T-cell (primary cell): ENCODE measurements at regions not wholly inside any gene's neighbourhood (a gene's known extent, or its start where the extent isn't known, plus 50 kb on each side); places are given as distances from the start of the nearest gene placed in this dataset.
"Not testable (repeated sequence)": the region's sequence is repeated elsewhere in the genome, so short reads cannot be mapped to it uniquely, and the experiment has no call there.

Experiments used
- ATAC-seq, 4 experiments: fragments of 200-7000 bp in 3 of 4; fragments of 150-1000 bp in 1 of 4; cut with Tn5 transposase; replicated peaks in 1 of 4; 1 replicate in 3 of 4; 2 replicates in 1 of 4; pipeline ENCODE4 v1.10.0; 2021; ENCODE audit warnings: moderate library complexity in 3 of 4, mild to moderate bottlenecking in 2 of 4, moderate number of reproducible peaks in 1 of 4
- CTCF ChIA-PET, 2 donors: fragments of 300-600 bp; sonication (Branson Sonifier 250); formaldehyde crosslinking; loops; one replicate each; lab custom pipeline; 2022; ENCODE audit warnings: antibody characterized with exemption in 2 of 2; lab: Charles Lee
- POLR2A ChIA-PET, 2 donors: fragments of 300-600 bp; sonication (Branson Sonifier 250); formaldehyde crosslinking; loops; one replicate each; lab custom pipeline; 2022; ENCODE audit warnings: antibody characterized with exemption in 2 of 2; lab: Charles Lee
- DNase-seq, 35 experiments: peaks; one replicate each; pipeline versions ENCODE4 v3.0.0 to v3.0.0-alpha.2; 2013 to 2023
- H3K27ac ChIP-seq: one replicate; pipeline ENCODE4 v1.5.1; 2013; ENCODE audit warnings: low read length
- H3K27me3 ChIP-seq, 2 experiments: replicated peaks in 1 of 2; 1 replicate in 1 of 2; 2 replicates in 1 of 2; pipeline versions ENCODE4 v1.6.1 to v1.7.0; 2013; ENCODE audit warnings: low read length in 1 of 2, mixed read lengths in 1 of 2; ENCODE audit not compliant: control insufficient read depth in 2 of 2, insufficient read depth in 2 of 2; ENCODE audit errors: extremely low read depth in 1 of 2
- H3K36me3 ChIP-seq, 2 donors: 1 replicate in 1 of 2; 2 replicates in 1 of 2; pipeline versions ENCODE4 v1.6.1 to v1.7.0; 2013; ENCODE audit warnings: low read length in 1 of 2; ENCODE audit not compliant: control insufficient read depth in 2 of 2, insufficient read depth in 1 of 2; ENCODE audit errors: extremely low read depth in 1 of 2
- H3K4me1 ChIP-seq, 2 experiments: 1 replicate in 1 of 2; 2 replicates in 1 of 2; pipeline versions ENCODE4 v1.6.1 to v1.7.0; 2013; ENCODE audit warnings: low read length in 2 of 2, mixed read lengths in 1 of 2; ENCODE audit not compliant: insufficient read depth in 2 of 2, control insufficient read depth in 1 of 2; ENCODE audit errors: extremely low read depth in 1 of 2
- H3K4me3 ChIP-seq, 2 donors: 1 replicate in 1 of 2; 2 replicates in 1 of 2; pipeline versions ENCODE4 v1.5.1 to v1.7.0; 2013; ENCODE audit warnings: mild to moderate bottlenecking in 2 of 2, low read length in 1 of 2, moderate library complexity in 1 of 2; ENCODE audit not compliant: control insufficient read depth in 1 of 2; ENCODE audit errors: extremely low read depth in 1 of 2
- H3K9me3 ChIP-seq: 2 replicates; pipeline ENCODE4 v1.7.0; 2013
- H3K27ac Mint-ChIP-seq, 2 donors: one replicate each; pipeline ENCODE4 v1.8.0; 2020 to 2021; ENCODE audit warnings: mild to moderate bottlenecking in 2 of 2, mixed read lengths in 2 of 2
- H3K27me3 Mint-ChIP-seq, 2 donors: one replicate each; pipeline ENCODE4 v1.8.0; 2021 to 2022; ENCODE audit warnings: mixed read lengths in 2 of 2
- H3K36me3 Mint-ChIP-seq: one replicate; pipeline ENCODE4 v1.8.0; 2021; ENCODE audit warnings: mixed read lengths
- H3K4me1 Mint-ChIP-seq, 3 donors: one replicate each; pipeline ENCODE4 v1.8.0; 2020 to 2022; ENCODE audit warnings: mixed read lengths in 3 of 3, mild to moderate bottlenecking in 1 of 3
- H3K4me3 Mint-ChIP-seq, 3 donors: one replicate each; pipeline ENCODE4 v1.8.0; 2020 to 2022; ENCODE audit warnings: mild to moderate bottlenecking in 3 of 3, mixed read lengths in 3 of 3, moderate library complexity in 3 of 3
- H3K9me3 Mint-ChIP-seq, 3 donors: one replicate each; pipeline ENCODE4 v1.8.0; 2020 to 2022; ENCODE audit warnings: mixed read lengths in 3 of 3
- WGBS: methylation state at CpG from one replicate; pipeline ENCODE4 v1.1.5; 2013; ENCODE audit warnings: missing lambda C conversion rate; ENCODE audit not compliant: insufficient coverage; 5-methylcytosine and 5-hydroxymethylcytosine counted together

GRCh38 chr7:73918926-73919693 lies 58.2 kb downstream of the TMEM270 start:
- 82% methylated on average over 15 of the region's 18 CpGs for WGBS

GRCh38 chr7:73919694-73920375 lies 58.9 kb downstream of the TMEM270 start:
- Histone ChIP-seq H3K36me3 (no peaks in the 10 kb centered on the region), H3K4me3 (no peak overlapping the region), H3K9me3 (no peaks in the 10 kb centered on the region), H3K27ac (no peak overlapping the region), H3K4me1 (no peaks in the 10 kb centered on the region), H3K27me3 (peaks cover 0 to 28% of the 10 kb centered on the region in 2 experiments)
- no peaks in the 10 kb centered on the region for H3K36me3 Mint-ChIP-seq
- WGBS: 17% methylated on average over 1 of the region's 9 CpGs
- H3K9me3 Mint-ChIP-seq: no peaks in the 10 kb centered on the region
- no peak for DNase-seq
- ChIA-PET CTCF (no interaction called here), POLR2A (no interaction called here)
- no peaks in the 10 kb centered on the region for H3K4me1 Mint-ChIP-seq
- no peak overlapping the region for H3K4me3 Mint-ChIP-seq
- ATAC-seq: no peak
- peaks cover 8 to 23% of the 10 kb centered on the region in 2 donors for H3K27me3 Mint-ChIP-seq
- H3K27ac Mint-ChIP-seq: no peak overlapping the region

More at GRCh38 chr7:73918926-73919693, 58.2 kb downstream of the TMEM270 start:
- H3K27ac ChIP-seq: no peak overlapping the region
- Mint-ChIP-seq H3K27ac (no peak overlapping the region), H3K36me3 (no peaks in the 10 kb centered on the region), H3K9me3 (no peaks in the 10 kb centered on the region), H3K4me3 (no peak overlapping the region), H3K4me1 (no peaks in the 10 kb centered on the region), H3K27me3 (peaks cover 8 to 27% of the 10 kb centered on the region in 2 donors)
- H3K4me3 ChIP-seq: no peak overlapping the region
- no peak for DNase-seq
- no peak for ATAC-seq
- no peaks in the 10 kb centered on the region for H3K4me1 ChIP-seq
- POLR2A ChIA-PET: interaction anchor here in 1 of 2 donors (0.6 kb wide), 1 partner anchor 256 kb away, joined by 3 read pairs; no protein-coding TSS in a partner anchor
- no peaks in the 10 kb centered on the region for H3K36me3 ChIP-seq
- H3K27me3 ChIP-seq: peaks cover 0 to 30% of the 10 kb centered on the region in 2 experiments
- no peaks in the 10 kb centered on the region for H3K9me3 ChIP-seq
- CTCF ChIA-PET: no interaction called here

GRCh38 chr7:73920406-73921134 lies 59.6 kb downstream of the TMEM270 start:
- Mint-ChIP-seq H3K27me3 (peaks cover 7 to 17% of the 10 kb centered on the region in 2 donors), H3K4me3 (no peak overlapping the region), H3K36me3 (no peaks in the 10 kb centered on the region), H3K27ac (no peak overlapping the region), H3K4me1 (no peaks in the 10 kb centered on the region), H3K9me3 (no peaks in the 10 kb centered on the region)
- Histone ChIP-seq H3K27me3 (peaks cover 0 to 28% of the 10 kb centered on the region in 2 experiments), H3K4me3 (no peak overlapping the region), H3K4me1 (no peaks in the 10 kb centered on the region), H3K36me3 (no peaks in the 10 kb centered on the region), H3K9me3 (no peaks in the 10 kb centered on the region), H3K27ac (no peak overlapping the region)
- CTCF ChIA-PET: no interaction called here
- POLR2A ChIA-PET: no interaction called here
- ATAC-seq (no peak), DNase-seq (no peak)
- 86% methylated on average over 15 of the region's 22 CpGs for WGBS

GRCh38 chr7:73921623-73922528 lies 60.9 kb downstream of the TMEM270 start:
- no peak overlapping the region for H3K4me3 Mint-ChIP-seq
- ChIA-PET CTCF (no interaction called here), POLR2A (no interaction called here)
- Histone ChIP-seq H3K9me3 (no peaks in the 10 kb centered on the region), H3K36me3 (no peaks in the 10 kb centered on the region), H3K27me3 (peaks cover 0 to 21% of the 10 kb centered on the region in 2 experiments), H3K4me3 (no peak overlapping the region), H3K4me1 (no peaks in the 10 kb centered on the region), H3K27ac (no peak overlapping the region)
- H3K27ac Mint-ChIP-seq: no peak overlapping the region
- no peak for DNase-seq
- no peaks in the 10 kb centered on the region for H3K36me3 Mint-ChIP-seq
- H3K9me3 Mint-ChIP-seq: no peaks in the 10 kb centered on the region
- WGBS: 84% methylated on average over 14 of the region's 15 CpGs
- H3K4me1 Mint-ChIP-seq: no peaks in the 10 kb centered on the region
- peaks cover 4 to 11% of the 10 kb centered on the region in 2 donors for H3K27me3 Mint-ChIP-seq
- ATAC-seq: no peak

GRCh38 chr7:73928644-73929043 lies 67.7 kb downstream of the TMEM270 start:
- H3K27me3 ChIP-seq, H3K9me3 ChIP-seq, H3K4me1 Mint-ChIP-seq, ATAC-seq, CTCF ChIA-PET, H3K36me3 Mint-ChIP-seq, H3K27ac ChIP-seq, POLR2A ChIA-PET, DNase-seq, H3K36me3 ChIP-seq, H3K4me3 ChIP-seq, H3K4me3 Mint-ChIP-seq, H3K4me1 ChIP-seq, H3K9me3 Mint-ChIP-seq, H3K27ac Mint-ChIP-seq: not testable (repeated sequence)
- peaks cover 0 to 24% of the 10 kb centered on the region in 2 donors for H3K27me3 Mint-ChIP-seq
- WGBS: no CpG with 5 or more reads among the region's 9 CpGs

- Mint-ChIP-seq H3K36me3 (no peaks in the 10 kb centered on the region), H3K27ac (no peak overlapping the region), H3K4me3 (no peak overlapping the region), H3K9me3 (no peaks in the 10 kb centered on the region), H3K4me1 (peaks cover 0 to 3% (median 1%) of the 10 kb centered on the region in 3 donors), H3K27me3 (peaks cover 4 to 26% of the 10 kb centered on the region in 2 donors)
- no peaks in the 10 kb centered on the region for H3K9me3 ChIP-seq
- H3K4me1 ChIP-seq: no peaks in the 10 kb centered on the region
- CTCF ChIA-PET: no interaction called here
- H3K27me3 ChIP-seq: peaks cover 0 to 15% of the 10 kb centered on the region in 2 experiments
- H3K36me3 ChIP-seq: no peaks in the 10 kb centered on the region
- no peak overlapping the region for H3K4me3 ChIP-seq
- ATAC-seq (no peak), DNase-seq (no peak)
- POLR2A ChIA-PET: no interaction called here
- no CpG with 5 or more reads among the region's 5 CpGs for WGBS
- H3K27ac ChIP-seq: no peak overlapping the region
These were observed 70.5 kb downstream of the TMEM270 start for GRCh38 chr7:73931502-73931901.
